ENCODE measurements at regions not wholly inside any gene's neighbourhood (a gene's known extent, or its start where the extent isn't known, plus 50 kb on each side); places are given as distances from the start of the nearest gene placed in this dataset.

DNA sequence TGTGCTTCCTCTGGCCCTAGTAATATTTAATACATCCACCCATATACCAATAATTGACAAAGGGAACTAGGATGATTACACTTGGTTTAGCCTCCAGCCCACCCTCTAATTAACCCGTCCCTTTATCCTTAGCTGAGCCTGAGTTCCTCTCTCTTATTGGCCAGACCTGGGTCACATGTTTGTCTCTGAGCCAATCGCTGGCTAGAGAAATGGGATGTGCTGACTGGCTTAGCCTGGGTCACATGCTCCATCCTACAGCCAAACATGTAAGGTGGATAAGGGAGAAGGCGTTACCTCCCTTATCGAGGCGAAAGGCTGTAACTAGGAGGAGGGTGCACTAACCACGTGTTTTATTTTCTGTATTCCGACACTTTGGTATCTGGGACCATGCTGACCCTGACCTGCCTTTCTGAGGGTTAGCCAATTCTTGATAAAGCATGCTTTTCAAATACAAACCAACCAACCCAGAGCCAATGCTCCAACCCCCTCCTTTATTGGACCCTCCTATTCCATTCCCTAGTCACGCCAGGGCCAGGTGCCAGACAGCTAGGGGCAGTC is 262.7 kb downstream of the PREX1 start:
- TF ChIP-seq, protein P1, sequence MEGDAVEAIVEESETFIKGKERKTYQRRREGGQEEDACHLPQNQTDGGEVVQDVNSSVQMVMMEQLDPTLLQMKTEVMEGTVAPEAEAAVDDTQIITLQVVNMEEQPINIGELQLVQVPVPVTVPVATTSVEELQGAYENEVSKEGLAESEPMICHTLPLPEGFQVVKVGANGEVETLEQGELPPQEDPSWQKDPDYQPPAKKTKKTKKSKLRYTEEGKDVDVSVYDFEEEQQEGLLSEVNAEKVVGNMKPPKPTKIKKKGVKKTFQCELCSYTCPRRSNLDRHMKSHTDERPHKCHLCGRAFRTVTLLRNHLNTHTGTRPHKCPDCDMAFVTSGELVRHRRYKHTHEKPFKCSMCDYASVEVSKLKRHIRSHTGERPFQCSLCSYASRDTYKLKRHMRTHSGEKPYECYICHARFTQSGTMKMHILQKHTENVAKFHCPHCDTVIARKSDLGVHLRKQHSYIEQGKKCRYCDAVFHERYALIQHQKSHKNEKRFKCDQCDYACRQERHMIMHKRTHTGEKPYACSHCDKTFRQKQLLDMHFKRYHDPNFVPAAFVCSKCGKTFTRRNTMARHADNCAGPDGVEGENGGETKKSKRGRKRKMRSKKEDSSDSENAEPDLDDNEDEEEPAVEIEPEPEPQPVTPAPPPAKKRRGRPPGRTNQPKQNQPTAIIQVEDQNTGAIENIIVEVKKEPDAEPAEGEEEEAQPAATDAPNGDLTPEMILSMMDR (IDR thresholded peaks at IDR 0.05): no peak
- no peak for TF ChIP-seq POLR2A (IDR thresholded peaks at IDR 0.05)
